ENCODE measurements at regions not wholly inside any gene's neighbourhood (a gene's known extent, or its start where the extent isn't known, plus 50 kb on each side); places are given as distances from the start of the nearest gene placed in this dataset.

GRCh38 chr6:40897390-40898003, 141.5 kb downstream of the UNC5CL start (continued):
- peak; percentile 38; the same call in 1 of the 2 replicates for TF ChIP-seq IRF2 (CRISPR knock-in tag; IDR thresholded peaks at IDR 0.05)
- TF ChIP-seq ZBTB37 (CRISPR knock-in tag; IDR thresholded peaks at IDR 0.05): peak; percentile 62; the same call in 1 of the 2 replicates
- 0 out of 2 replicates have a peak, but pooled peaks have one; percentile 9 for TF ChIP-seq ZNF281 (CRISPR knock-in tag; IDR thresholded peaks at IDR 0.05; ENCODE audit: borderline replicate concordance)
- TF ChIP-seq SPEN (CRISPR knock-in tag; IDR thresholded peaks at IDR 0.05; ENCODE audit: low read depth): 0 out of 2 replicates have a peak, but pooled peaks have one; percentile 22
- TF ChIP-seq GATAD1 (CRISPR knock-in tag; IDR thresholded peaks at IDR 0.05): 0 out of 2 replicates have a peak, but pooled peaks have one; percentile 18
- no peak for TF ChIP-seq LCORL (IDR thresholded peaks at IDR 0.05)
- TF ChIP-seq LCORL (CRISPR knock-in tag; IDR thresholded peaks at IDR 0.05): 0 out of 2 replicates have a peak, but pooled peaks have one; percentile 22
- no peak for TF ChIP-seq SMAD1 (CRISPR knock-in tag; IDR thresholded peaks at IDR 0.05; ENCODE audit: borderline replicate concordance, low read depth)
- peak; percentile 63; the same call in 1 of the 2 replicates for TF ChIP-seq ZBTB10 (CRISPR knock-in tag; IDR thresholded peaks at IDR 0.05; ENCODE audit: borderline replicate concordance)
- peak; percentile 54; the same call in 1 of the 2 replicates for TF ChIP-seq ZNF331 (CRISPR knock-in tag; IDR thresholded peaks at IDR 0.05)
- TF ChIP-seq, protein P1, sequence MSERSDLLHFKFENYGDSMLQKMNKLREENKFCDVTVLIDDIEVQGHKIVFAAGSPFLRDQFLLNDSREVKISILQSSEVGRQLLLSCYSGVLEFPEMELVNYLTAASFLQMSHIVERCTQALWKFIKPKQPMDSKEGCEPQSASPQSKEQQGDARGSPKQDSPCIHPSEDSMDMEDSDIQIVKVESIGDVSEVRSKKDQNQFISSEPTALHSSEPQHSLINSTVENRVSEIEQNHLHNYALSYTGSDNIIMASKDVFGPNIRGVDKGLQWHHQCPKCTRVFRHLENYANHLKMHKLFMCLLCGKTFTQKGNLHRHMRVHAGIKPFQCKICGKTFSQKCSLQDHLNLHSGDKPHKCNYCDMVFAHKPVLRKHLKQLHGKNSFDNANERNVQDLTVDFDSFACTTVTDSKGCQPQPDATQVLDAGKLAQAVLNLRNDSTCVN (CRISPR knock-in tag; IDR thresholded peaks at IDR 0.05; ENCODE audit: borderline replicate concordance): peak; percentile 23; the same call in 1 of the 2 replicates
